Prostate gland (tissue), 2 donors: ENCODE measurements at regions not wholly inside any gene's neighbourhood (a gene's known extent, or its start where the extent isn't known, plus 50 kb on each side); places are given as distances from the start of the nearest gene placed in this dataset.

Experiments used
- CTCF ChIP-seq, 4 experiments: fragments of 200-600 bp in 2 of 4; fragments of 450-650 bp in 2 of 4; sonication (generic) in 2 of 4; IDR thresholded peaks; 1 replicate in 3 of 4; 2 replicates in 1 of 4; pipeline ENCODE4 v1.5.1; 2016 to 2019; ENCODE audit warnings: antibody characterized with exemption in 4 of 4, mild to moderate bottlenecking in 2 of 4, moderate library complexity in 2 of 4
- POLR2A ChIP-seq: fragments of 450-650 bp; IDR thresholded peaks from one replicate; pipeline ENCODE4 v1.6.1; 2016; ENCODE audit warnings: antibody characterized with exemption, mild to moderate bottlenecking

GRCh38 chr11:105268404-105269062, 129.0 kb upstream of the CARD18 start:
- TF ChIP-seq CTCF (IDR thresholded peaks at IDR 0.05) = no peak
- TF ChIP-seq POLR2A = no peak
